HTR-8/SVneo (cell line): ENCODE measurements at regions not wholly inside any gene's neighbourhood (a gene's known extent, or its start where the extent isn't known, plus 50 kb on each side); places are given as distances from the start of the nearest gene placed in this dataset.

Source experiments
- DNase-seq: peaks from one replicate; pipeline ENCODE4 v3.0.0; 2011; ENCODE audit warnings: low spot score, mixed read lengths; ENCODE audit not compliant: insufficient read length
- FAIRE-seq: peaks from 2 replicates; lab custom pipeline; 2011; peaks lifted over from hg19 to GRCh38; lab: Jason Lieb, UNC

DNA sequence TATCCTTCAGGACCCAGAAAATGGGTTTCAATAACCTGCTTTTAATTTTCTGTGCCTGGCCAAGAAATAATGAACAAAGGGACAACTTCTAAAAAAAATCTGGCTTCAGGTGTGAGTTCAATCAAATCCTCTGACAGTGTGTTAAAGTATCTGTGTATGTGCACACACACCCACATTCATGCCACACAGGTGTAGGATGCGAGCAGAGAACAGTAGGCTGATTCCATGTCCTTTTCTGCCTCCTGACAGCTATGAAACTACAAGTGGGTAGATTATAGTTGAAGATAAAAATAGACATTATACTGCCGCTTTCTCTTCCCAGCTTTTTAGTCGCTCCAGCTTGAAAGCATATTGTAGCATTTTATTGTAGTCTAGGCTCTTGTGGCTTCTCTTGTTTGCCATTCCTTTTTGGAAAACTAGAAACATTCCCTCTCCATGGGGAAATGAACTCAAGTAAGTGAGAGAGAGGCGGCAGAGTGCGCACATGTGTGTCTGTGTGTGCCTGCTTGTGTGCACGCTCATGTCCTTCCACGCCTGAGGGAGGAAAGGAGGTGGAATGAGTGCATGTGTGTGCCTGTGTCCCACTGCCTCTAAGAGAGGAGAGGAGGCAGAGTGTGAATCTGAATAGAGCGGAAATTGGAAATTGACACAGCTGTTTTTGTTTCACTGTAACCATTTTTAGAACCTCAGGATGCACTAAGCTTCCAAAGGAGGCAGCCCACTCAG is 273.0 kb downstream of the ELAVL2 start:
- DNase-seq: no peak
- no peak for FAIRE-seq

DNA sequence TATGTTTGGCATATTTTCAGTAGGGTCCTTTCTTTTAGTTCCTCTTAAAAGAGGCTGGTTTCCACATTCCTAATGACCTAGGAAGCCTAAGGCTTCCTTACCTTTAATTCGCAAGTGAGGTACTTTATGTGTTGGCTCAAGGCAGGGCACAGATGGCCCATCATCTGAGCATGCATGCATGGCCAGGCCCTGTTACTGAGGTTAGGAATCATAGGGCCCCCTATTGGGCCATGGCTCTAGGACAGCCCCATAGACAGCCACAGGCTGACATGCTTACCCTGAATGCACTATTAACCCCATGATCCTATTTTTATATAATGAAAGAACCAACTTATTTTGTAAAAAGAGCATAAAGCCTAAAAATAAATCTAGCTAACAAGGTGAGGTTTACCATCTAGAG is 271.4 kb downstream of the ELAVL2 start:
- DNase-seq: no peak
- no peak for FAIRE-seq

DNA sequence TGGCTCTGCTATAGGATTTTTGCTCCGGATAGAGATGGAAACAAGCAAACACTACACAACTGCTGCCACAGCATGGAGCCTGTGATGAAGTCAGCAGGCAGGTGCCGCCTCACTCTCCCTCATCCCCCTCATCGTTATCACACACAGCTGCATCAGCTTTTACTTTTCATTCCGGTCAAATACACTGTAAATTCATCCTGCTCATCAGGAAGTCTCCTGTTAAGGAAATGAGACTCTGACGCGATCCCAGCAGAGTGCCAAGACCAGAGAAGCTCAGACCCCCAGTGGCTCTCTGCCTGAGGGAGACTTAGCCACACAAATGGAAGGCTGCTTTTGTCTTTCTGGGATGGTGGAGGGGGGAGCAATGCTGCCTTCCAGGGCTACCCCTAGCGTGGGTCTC is 270.2 kb downstream of the ELAVL2 start:
- FAIRE-seq: no peak

DNA sequence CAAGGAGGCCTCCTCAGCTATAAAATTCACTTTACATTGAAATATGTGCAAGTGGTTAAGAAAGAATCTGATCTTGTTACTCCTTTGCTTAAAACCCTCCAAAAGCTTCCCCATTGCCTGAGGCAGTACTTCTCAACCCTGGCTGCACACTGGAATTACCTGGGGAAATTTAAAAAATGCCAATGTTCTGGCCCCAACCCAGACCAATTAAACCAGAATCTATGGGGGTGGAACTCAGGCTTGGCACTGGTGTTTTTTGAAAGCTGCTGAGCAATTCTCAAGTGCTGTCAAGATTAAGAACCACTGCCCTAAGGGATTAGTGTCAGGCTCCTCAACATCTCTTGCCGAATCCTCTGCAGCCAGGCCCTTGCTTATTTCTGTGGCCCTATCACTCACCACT is 269.6 kb downstream of the ELAVL2 start:
- FAIRE-seq (no peak), DNase-seq (no peak)

More for the DNA sequence above, 270.2 kb downstream of the ELAVL2 start:
- DNase-seq: no peak

DNA sequence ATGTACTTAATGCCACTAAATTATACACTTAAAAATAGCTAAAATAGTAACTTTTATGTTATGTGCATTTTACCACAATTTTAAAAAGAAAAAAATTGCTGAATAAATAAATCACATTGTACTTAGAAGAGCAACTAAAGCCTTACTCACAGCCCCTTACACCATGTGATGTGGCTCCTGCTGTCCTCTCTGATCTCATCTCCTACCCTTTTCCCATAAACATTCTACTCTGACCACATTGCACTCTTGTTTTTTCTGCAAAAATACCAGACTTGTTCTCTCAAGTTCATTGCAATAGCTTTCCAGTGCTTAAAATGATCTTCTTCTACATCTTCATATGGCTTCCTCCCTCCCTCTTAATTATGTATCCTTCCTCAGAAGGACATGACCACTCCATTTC is 268.4 kb downstream of the ELAVL2 start:
- FAIRE-seq (no peak), DNase-seq (no peak)

GRCh38 chr9:23559522-23559921 is 266.5 kb downstream of the ELAVL2 start:
- DNase-seq: no peak
- no peak for FAIRE-seq

- no peak for DNase-seq
- FAIRE-seq: no peak
Measured at GRCh38 chr9:23563517-23563916, 262.5 kb downstream of the ELAVL2 start.

DNA sequence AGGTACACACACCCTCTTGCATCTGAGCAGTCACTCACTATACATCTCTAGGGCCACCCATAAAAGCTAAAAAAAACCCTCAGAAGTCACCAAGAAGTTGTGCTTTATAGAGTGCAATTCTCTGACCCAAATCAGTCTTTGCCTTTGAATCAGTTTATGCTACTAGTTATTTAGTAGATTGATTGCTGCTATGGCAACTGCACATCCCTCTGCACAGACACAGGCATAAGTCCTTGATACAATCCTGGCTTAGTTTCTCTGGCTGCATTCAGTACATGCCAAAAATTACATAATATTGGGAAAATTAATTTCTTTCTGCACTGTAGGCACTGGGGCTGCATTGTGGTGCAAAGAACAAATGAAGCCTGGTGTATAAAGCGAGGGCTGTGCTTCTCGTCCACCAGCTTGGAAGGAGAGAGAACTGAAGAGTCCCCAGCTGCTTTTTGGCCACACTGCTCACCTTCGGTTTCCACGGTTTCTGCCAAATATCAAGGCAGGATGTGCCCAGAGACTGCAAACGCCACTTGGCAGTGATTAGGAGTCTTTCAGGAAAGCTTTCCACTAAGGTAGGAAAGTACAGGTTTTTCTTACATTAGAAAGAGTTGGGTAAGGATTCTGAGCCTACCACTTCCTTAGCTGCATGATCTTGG is 258.4 kb downstream of the ELAVL2 start:
- DNase-seq: no peak
- no peak for FAIRE-seq

DNA sequence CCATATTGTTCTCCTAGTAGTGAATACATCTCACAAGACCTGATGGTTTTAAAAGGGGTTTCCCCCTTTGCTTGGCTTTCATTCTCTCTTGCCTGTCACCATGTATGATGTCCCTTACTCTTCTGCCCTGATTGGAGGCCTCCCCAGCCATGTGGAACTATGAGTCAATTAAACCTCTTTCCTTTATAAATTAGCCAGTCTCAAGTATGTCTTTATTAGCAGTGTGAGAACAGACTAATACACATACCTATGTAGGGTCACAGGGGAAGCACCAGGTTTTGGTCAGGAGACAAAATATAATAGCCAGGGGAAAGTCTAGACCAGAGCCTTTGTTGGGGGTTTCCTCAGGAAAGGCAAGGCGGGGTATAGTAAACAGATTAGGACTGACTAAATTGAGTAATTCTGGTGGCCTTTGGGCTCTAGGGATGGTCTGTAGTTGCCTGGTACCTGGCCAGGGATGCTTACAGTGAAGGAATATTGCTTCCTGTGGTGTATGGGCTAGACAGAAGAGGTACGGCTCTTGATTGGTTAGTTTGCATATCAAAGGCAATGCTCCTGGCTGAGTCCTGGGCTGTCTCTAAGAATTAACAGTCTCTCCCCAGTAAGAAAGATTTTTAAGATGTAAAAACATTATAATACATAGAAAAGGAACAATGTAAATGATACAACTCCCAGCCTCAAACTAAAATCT is 254.5 kb downstream of the ELAVL2 start:
- DNase-seq (no peak), FAIRE-seq (no peak)

GRCh38 chr9:23573800-23574199 is 252.2 kb downstream of the ELAVL2 start:
- DNase-seq (no peak), FAIRE-seq (no peak)

DNA sequence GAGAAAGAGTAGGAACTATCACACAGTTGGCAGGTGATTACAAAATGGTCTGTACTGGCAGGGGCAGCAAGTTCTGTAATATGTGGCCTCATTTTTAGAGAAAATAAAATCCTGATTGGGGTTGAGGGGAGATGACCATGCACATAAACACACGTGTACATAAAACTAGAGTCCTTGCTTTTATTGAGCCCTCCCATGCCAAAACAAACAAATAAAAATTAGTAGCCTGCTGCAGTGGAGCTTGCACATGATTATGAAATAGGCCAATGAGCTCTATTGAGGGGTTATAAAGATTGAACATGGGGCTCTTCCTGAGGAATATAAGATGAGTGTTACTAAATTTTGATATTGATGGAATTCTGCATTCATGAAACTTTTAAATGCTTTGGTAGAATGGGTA is 248.4 kb downstream of the ELAVL2 start:
- no peak for DNase-seq
- no peak for FAIRE-seq

DNA sequence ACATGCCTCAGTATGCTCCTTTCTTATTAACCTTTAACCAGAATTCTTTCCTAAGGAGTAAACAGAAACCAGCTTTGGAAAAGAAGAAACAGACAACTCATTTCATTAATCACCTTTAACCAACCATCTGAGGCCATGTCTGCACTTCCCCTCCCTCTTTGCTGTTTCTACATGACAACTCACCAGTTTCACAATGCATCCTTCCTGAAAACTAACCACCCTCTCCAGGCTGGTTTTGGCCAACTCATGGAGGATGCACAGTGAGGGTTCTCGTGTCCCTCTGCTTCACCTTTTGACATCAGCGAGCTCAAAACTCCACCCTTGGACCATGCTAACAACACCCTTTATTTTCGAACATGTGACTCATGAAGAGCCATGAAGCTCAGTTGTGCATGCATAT is 244.1 kb downstream of the ELAVL2 start:
- FAIRE-seq (no peak), DNase-seq (no peak)

DNA sequence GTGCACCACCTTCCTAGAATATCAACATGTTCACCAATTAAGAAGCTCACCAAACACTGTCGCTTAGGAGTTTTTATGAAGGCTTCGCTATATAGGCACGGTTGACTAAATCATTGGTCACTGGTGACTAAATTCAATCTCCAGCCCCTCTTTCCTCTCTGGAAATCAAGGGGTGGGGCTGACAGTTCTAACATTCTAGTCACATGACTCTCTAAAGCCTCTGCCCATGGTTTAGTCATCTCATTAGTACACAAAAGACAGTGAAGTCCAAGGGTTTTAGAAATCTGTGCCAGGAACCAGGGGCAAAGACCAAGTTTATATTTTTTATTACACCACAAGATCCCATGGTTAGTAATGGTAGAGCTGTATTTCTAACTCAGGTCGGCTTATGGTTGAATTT is 243.2 kb downstream of the ELAVL2 start:
- no peak for DNase-seq
- no peak for FAIRE-seq

DNA sequence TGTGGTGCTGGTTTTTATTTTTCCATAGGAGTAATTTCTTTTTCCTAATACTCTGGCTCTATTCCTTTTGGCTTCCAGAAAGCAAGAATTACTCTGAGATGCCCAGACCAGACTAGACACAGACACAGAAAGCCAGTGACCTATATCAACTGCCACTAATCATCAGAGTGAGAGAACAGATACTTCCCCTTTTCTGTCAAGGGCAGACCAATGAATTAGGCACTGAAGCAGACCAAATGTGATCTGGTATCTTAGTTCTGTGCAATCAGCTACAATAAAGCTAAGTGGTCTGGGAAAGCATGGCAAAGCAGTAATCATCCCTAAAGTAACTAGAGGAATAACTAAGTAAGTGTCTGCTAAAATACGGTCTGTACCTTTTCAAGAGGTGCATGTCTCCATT is 239.1 kb downstream of the ELAVL2 start:
- no peak for DNase-seq
- no peak for FAIRE-seq

DNA sequence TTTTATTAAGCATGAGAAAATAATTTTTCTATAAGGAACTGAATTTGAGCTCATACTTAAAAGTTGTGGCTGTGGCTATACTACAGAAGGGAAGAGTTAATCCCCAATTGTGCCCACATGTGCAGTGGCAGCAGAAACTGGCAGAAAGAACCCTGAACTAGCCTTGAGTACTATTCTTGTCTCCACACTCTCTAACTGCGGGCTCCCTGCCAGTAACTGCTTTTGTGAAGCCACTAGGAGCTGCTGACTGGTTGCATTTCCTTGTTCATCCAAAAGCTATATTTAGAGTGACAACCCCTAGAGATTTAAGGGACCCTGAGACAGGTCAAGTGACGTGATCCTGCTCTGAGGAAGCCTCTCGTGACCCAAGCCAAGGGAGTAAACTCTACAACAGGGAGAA is 238.6 kb downstream of the ELAVL2 start:
- no peak for DNase-seq
- FAIRE-seq: no peak

DNA sequence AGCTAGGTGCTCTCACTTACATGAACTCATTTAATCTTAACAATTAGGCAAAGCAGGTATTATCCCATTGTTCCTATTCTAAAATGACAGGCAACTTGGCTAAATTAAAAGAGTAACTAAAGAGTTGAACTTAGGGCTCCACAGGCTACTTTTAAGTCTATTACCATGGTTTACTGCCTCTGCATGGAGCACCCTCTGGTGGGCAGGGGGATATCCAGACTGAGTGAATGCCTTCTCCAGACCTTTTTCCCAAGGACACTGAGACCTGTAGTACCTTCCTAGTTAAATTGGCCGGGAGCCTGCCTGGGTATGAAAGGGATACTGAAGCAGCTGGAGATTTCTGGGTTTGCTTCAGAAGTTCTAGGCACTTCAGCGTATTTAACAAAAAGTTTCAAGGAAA is 238.1 kb downstream of the ELAVL2 start:
- DNase-seq: no peak
- FAIRE-seq: no peak

DNA sequence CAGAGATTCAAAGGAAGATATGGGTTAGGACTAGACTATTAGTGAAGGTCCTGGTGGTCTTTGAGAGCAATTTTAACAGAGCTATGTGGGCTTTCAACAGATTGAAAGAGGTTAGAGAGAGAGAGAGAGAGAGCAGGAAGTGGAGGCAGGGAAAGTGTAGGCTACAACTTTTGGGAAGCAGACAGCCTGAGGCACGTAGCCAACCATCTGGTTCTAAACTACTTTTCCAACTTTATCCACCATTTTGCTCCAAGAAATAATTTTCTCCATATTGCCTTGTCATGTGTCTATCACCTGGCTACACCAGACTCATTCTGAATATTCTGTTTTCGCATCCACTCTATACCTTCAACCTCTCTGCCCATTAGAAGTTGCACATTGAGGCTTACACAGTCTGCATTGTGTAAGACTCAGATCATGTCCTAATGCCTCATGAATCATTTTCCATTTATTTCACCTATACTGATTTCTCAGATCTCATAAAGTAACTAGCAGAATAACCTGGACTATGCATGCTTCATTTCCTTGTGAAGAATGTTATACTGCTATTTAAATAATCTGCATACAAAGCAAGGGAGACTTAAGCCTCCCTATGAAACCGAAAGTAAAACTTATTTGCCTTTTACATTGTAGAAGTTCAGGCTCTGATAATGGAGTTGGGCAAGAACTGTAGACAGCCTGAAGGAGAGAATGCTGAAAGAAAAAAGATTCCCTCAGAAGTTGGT is 235.6 kb downstream of the ELAVL2 start:
- no peak for FAIRE-seq
- peak; percentile 1 for DNase-seq

- no peak for FAIRE-seq
- DNase-seq: no peak
Measured at GRCh38 chr9:23594421-23594820, 231.6 kb downstream of the ELAVL2 start.

- FAIRE-seq: no peak
- no peak for DNase-seq
Measured at GRCh38 chr9:23596913-23597634, 229.0 kb downstream of the ELAVL2 start.

DNA sequence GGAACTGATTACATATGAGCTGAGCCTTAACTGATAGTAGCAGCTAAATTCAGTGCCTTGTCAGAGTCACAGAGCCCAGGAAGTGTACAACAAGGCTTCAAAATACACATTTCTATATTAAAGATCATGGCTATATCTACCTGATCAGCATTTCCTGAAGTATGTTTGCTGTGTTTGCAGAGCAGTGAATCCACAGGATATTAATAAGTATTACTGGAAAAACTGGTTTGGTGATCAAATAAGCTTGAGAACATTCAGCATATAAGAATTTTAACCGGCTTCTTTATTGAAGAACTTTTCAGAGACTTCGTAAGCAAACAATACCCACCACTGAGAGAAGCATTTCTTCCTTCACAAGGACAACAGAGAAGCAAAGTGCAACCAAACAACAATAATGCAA is 227.0 kb downstream of the ELAVL2 start:
- FAIRE-seq: no peak
- DNase-seq: no peak
